ENCODE measurements at regions not wholly inside any gene's neighbourhood (a gene's known extent, or its start where the extent isn't known, plus 50 kb on each side); places are given as distances from the start of the nearest gene placed in this dataset.
"Not testable (repeated sequence)": the region's sequence is repeated elsewhere in the genome, so short reads cannot be mapped to it uniquely, and the experiment has no call there.

DNA sequence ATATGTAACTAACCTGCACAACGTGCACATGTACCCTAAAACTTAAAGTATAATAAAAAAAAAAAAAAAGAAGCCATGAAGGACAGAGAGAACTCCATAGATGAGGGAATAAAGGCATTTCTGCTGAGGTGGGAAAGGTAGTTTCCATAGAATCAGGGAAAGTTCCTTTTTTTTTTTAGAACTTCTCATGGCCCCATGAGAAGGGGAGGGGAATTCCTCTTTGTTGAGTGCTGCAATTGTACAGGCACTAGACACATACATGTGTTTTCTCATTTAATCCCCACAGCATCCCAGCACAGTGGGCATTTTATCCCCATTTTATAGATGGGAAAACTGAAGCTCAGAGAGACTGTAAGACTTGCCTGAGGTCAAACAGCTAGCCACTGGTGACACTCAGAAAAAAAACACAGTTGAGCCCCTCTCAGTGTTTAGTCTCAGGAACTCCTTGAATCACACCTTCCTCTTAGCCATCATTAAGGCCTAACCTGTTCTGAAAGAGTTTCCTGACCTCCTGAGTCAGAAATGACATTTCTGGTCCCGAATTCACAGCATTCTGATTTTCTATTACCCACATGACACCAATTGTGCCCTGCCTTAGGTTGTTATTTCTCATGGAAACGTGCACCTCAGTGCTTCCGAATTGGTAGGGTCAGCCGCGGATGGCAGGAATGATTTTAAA is 189.3 kb upstream of the G2E3 start:
- ATAC-seq (no peak), DNase-seq (no peak)
- Mint-ChIP-seq H3K27me3 (ENCODE audit: low read depth) (peaks cover 9% of the 10 kb centered on the region), H3K4me3 (no peak overlapping the region), H3K36me3 (ENCODE audit: insufficient read depth) (no peaks in the 10 kb centered on the region), H3K4me1 (ENCODE audit: low read depth) (no peaks in the 10 kb centered on the region), H3K9me3 (no peaks in the 10 kb centered on the region)

DNA sequence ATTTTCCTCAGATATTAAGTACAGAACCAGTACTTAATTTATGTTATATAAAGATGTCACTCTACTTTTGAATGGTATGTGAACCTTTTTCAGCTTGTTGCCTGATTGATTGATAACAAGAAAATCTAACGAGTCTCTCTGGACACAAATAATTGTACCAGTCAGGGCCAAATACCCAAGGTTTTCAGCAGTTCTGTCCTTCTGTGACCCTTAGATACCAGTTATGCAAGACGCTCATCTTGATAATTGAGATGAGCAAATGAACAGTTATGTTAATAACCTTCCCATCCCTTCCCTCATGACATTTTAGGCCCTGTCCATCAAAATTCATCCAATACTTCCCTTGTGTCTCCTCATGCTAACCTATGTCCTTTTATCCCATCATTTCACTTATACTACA is 185.9 kb upstream of the G2E3 start:
- no peak for DNase-seq
- no peaks in the 10 kb centered on the region for H3K4me1 Mint-ChIP-seq (ENCODE audit: low read depth)

DNA sequence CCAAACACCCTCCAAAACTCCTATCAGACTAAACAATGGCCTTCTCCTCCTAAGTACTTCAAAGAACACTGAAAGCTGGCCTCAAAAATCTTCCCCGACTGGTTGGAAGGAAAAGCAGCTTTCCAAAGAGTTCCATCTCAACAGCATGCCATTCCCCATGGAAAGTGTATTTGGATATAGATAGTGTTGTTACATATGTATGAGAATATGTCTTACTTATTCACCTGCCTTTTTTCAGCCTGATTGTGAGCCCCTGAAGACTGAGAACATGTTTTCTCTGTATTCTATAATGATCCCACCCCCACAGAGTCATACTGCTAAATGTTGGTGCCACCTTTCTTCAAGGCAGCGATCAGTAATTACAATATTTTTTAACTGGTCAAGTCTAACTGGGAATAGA is 185.4 kb upstream of the G2E3 start:
- DNase-seq, result no peak
- no peak for ATAC-seq
- Mint-ChIP-seq H3K27me3 (ENCODE audit: low read depth) (peaks cover 18% of the 10 kb centered on the region), H3K9me3 (no peaks in the 10 kb centered on the region), H3K4me1 (ENCODE audit: low read depth) (no peaks in the 10 kb centered on the region), H3K4me3 (no peak overlapping the region), H3K36me3 (ENCODE audit: insufficient read depth) (no peaks in the 10 kb centered on the region)

More for the DNA sequence above, 185.9 kb upstream of the G2E3 start:
- peaks cover 16% of the 10 kb centered on the region for H3K27me3 Mint-ChIP-seq (ENCODE audit: low read depth)
- ATAC-seq, result no peak
- H3K4me3 Mint-ChIP-seq, result no peak overlapping the region
- H3K36me3 Mint-ChIP-seq (ENCODE audit: insufficient read depth), result no peaks in the 10 kb centered on the region
- H3K9me3 Mint-ChIP-seq, result no peaks in the 10 kb centered on the region

- Mint-ChIP-seq H3K4me3 (no peak overlapping the region), H3K36me3 (ENCODE audit: insufficient read depth) (no peaks in the 10 kb centered on the region), H3K27me3 (ENCODE audit: low read depth) (peaks cover 21% of the 10 kb centered on the region), H3K9me3 (no peaks in the 10 kb centered on the region), H3K4me1 (ENCODE audit: low read depth) (no peaks in the 10 kb centered on the region)
- peak; percentile 38 for DNase-seq
- peak; percentile 71 to 80 for ATAC-seq
Measured at GRCh38 chr14:30375296-30375892, 183.6 kb upstream of the G2E3 start.

DNA sequence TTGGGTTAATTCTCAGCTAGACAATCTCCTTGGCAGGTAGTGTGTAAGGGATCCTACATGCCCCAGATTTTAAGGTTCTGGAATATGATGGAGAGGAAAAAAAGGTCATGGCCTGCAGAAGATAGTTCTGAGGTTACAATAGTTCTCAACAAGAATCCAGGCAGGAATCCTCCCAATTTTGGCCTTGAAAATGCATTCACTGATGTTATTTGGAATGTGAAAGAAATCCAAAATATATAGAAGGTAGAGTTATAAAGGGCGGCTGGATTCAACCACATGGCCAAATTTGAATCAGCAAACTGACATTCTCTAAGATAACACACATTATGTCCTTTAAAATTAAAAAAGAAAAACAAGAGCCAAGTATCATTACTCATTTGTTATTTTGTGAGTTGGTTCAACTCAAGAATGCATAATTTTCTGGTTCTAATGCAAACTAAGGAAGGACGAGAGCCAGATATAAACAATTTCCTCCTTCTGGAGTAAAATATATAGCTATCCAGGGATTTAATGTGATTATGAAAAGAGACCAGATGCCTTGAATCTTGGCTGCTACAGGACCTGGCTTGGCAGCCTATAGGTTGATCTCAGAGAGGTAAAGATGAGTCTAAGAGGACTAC is 177.0 kb upstream of the G2E3 start:
- no peaks in the 10 kb centered on the region for H3K4me1 Mint-ChIP-seq (ENCODE audit: low read depth)
- no peaks in the 10 kb centered on the region for H3K36me3 Mint-ChIP-seq (ENCODE audit: insufficient read depth)
- H3K9me3 Mint-ChIP-seq, result no peaks in the 10 kb centered on the region
- H3K4me3 Mint-ChIP-seq, result no peak overlapping the region
- ATAC-seq (no peak), DNase-seq (no peak)
- H3K27me3 Mint-ChIP-seq (ENCODE audit: low read depth), result peaks cover 20% of the 10 kb centered on the region

DNA sequence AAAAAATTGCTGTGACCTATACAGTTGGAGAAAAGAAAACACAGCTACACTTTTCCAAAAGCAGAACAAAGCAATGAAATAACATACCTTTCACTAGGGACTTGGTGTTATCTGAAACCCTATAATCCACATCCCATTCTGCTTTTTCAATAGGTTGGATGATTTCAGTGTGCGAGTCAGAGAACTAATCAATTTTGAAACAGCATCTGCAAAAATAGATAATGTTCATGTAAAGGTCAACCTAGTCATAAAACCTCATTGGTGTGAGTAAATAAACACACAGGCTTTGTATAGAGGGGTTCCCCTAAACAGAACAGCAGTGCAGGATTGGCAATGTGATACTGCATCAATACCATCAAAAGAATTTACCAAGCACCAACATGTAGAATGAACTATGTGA is 173.0 kb upstream of the G2E3 start:
- ATAC-seq (no peak), DNase-seq (no peak)
- Mint-ChIP-seq H3K36me3 (ENCODE audit: insufficient read depth) (no peaks in the 10 kb centered on the region), H3K27me3 (ENCODE audit: low read depth) (peaks cover 9% of the 10 kb centered on the region), H3K4me3 (no peak overlapping the region), H3K9me3 (no peaks in the 10 kb centered on the region), H3K4me1 (ENCODE audit: low read depth) (no peaks in the 10 kb centered on the region)

DNA sequence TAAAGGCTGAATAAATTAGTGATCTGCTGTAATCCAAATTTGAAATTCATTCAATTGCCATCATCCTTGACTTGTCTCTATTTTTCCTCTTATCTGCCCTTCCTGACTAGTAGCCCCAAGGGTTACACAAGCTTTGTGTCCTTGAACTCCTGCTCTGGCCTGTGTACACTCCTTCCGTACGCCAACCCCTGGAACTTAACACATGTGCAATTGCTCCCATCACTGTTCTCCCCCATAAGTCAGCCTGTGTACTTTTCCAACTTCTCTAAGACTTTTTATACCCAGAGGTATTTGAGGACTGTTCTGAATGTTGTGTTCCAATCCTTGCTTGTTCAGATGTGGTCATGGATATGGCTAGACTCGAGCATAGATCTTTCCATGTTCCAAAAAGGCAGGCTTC is 171.1 kb upstream of the G2E3 start:
- H3K9me3 Mint-ChIP-seq, result no peaks in the 10 kb centered on the region
- no peak for ATAC-seq
- DNase-seq, result no peak
- H3K4me3 Mint-ChIP-seq, result no peak overlapping the region
- no peaks in the 10 kb centered on the region for H3K36me3 Mint-ChIP-seq (ENCODE audit: insufficient read depth)
- no peaks in the 10 kb centered on the region for H3K4me1 Mint-ChIP-seq (ENCODE audit: low read depth)
- peaks cover 9% of the 10 kb centered on the region for H3K27me3 Mint-ChIP-seq (ENCODE audit: low read depth)

DNA sequence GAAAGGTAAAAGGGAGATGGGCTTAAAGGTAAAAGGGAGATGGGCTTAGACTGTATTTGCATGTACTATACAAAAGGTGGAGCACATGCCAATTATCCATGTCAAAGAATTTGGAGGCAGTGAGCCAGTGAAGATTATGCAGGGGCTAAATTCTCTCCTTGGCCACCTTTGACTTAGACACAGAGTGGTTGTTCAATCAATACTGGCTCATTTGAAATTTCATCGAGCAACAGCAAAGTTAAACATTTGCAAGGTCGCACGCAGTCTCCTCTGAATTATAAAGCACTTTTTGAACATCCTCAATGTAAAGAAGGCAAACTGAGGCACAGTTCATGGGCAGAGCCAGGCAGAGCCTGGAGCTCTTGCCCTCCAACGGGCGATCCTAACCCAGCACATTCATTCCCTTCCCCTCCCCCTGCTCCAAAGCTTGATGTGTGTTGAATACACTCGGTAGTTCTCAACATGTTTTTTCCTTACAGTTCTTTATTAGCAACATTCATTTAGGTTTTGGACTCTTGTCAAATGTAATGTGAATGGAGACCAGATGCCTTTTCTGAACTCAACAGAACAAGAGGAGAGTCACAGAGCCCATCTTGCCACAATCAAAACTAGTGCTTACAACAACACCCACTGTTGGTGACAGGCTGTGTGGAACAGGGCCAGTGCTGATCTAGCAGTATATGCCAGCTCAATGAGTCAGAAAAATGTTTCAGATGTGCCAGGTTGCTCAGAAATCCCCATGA is 169.7 kb upstream of the G2E3 start:
- Mint-ChIP-seq H3K9me3 (no peaks in the 10 kb centered on the region), H3K36me3 (ENCODE audit: insufficient read depth) (no peaks in the 10 kb centered on the region), H3K27me3 (ENCODE audit: low read depth) (peaks cover 2% of the 10 kb centered on the region), H3K4me1 (ENCODE audit: low read depth) (no peaks in the 10 kb centered on the region), H3K4me3 (no peak overlapping the region)
- DNase-seq (no peak), ATAC-seq (peak in 1 of 2 donors; percentile 23)

GRCh38 chr14:30389877-30390385 is 169.0 kb upstream of the G2E3 start:
- H3K4me1 Mint-ChIP-seq (ENCODE audit: low read depth), result no peaks in the 10 kb centered on the region
- no peaks in the 10 kb centered on the region for H3K9me3 Mint-ChIP-seq
- H3K36me3 Mint-ChIP-seq (ENCODE audit: insufficient read depth), result no peaks in the 10 kb centered on the region
- peaks cover 2% of the 10 kb centered on the region for H3K27me3 Mint-ChIP-seq (ENCODE audit: low read depth)
- H3K4me3 Mint-ChIP-seq, result no peak overlapping the region
- ATAC-seq (no peak), DNase-seq (no peak)

DNA sequence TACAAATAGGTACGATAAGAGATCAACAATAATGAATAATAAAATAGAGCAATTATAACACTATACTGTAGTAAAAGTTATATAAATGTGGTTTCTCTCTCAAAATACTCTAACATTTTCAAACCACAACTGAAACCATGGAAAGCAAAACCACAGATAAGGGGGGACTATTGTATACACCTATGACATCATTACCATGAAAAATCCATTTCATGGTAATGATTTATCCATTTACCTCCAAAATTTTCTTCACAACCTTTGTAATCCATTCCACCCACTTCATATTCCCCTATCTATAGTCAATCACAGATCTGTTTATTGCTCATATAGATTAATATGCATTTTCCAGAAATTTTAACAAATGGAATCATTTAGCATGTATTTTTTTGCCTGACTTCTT is 163.9 kb upstream of the G2E3 start:
- no peaks in the 10 kb centered on the region for H3K36me3 Mint-ChIP-seq (ENCODE audit: insufficient read depth)
- no peak overlapping the region for H3K4me3 Mint-ChIP-seq
- no peak for ATAC-seq
- H3K27me3 Mint-ChIP-seq (ENCODE audit: low read depth), result peaks cover 2% of the 10 kb centered on the region
- H3K9me3 Mint-ChIP-seq, result no peaks in the 10 kb centered on the region
- H3K4me1 Mint-ChIP-seq (ENCODE audit: low read depth), result no peaks in the 10 kb centered on the region
- no peak for DNase-seq

DNA sequence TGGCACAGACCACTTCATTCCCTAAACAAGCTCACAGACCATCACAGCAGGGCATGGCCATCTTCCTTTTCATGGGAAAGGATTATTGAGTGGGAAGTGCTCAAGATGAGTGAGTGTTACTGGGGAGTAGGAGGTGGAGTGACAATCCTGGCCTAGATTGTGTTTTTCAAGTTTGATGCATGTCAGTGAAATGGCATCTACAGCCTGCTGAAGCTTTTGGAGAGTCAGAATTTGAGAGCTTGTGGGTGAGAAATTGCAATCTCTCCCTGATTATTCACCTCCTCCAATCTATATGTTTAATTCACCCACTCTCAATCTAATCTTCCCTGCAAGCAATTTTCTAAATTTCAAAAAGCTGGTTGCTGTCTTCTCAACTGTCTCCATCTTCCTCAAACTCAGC is 156.1 kb upstream of the G2E3 start:
- Mint-ChIP-seq H3K36me3 (ENCODE audit: insufficient read depth) (no peaks in the 10 kb centered on the region), H3K9me3 (no peaks in the 10 kb centered on the region)

DNA sequence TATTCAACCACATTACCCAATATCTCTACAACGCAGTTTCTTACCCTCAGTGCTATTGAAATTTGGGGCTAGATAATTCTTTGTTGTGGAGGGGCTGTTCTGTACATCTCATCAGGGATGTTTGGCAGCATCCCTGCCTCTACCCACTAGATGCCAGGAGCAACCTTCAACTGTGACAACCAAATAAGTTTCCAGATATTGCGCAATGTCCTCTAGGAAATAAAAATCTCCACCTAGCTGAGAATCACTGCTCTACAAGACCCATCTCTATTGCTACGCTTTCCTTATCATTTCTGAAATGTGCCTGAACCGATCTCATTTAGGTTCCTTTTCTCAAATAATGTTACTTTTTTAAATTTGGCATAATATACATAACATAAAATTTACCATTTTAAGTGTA is 155.2 kb upstream of the G2E3 start:
- no peak for DNase-seq
- Mint-ChIP-seq H3K4me3 (no peak overlapping the region), H3K4me1 (ENCODE audit: low read depth) (no peaks in the 10 kb centered on the region), H3K27me3 (ENCODE audit: low read depth) (peaks cover 4% of the 10 kb centered on the region), H3K9me3 (no peaks in the 10 kb centered on the region), H3K36me3 (ENCODE audit: insufficient read depth) (no peaks in the 10 kb centered on the region)
- no peak for ATAC-seq

More for the DNA sequence above, 156.1 kb upstream of the G2E3 start:
- Mint-ChIP-seq H3K4me3 (no peak overlapping the region), H3K27me3 (ENCODE audit: low read depth) (peaks cover 4% of the 10 kb centered on the region), H3K4me1 (ENCODE audit: low read depth) (no peaks in the 10 kb centered on the region)
- DNase-seq (no peak), ATAC-seq (no peak)

DNA sequence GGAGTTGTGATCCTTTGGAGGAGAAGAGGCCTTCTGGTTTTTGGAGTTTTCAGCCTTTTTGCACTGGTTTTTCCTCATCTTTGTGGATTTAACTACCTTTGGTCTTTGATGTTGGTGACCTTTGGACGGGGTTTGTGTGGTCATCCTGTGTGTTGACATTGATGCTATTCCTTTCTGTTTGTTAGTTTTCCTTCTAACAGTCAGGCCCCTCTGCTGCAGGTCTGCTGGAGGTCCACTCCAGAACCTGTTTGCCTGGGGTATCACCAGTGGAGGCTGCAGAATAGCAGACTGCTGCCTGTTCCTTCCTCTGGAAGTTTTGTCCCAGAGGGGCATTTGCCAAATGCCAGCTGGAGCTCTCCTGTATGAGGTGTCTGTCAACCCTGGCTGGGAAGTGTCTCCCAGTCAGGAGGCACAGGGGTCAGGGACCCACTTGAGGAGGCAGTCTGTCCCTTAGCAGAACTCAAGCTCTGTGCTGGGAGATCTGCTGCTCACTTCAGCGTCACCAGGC is 149.4 kb upstream of the G2E3 start:
- DNase-seq, H3K9me3 Mint-ChIP-seq, ATAC-seq: not testable (repeated sequence)

DNA sequence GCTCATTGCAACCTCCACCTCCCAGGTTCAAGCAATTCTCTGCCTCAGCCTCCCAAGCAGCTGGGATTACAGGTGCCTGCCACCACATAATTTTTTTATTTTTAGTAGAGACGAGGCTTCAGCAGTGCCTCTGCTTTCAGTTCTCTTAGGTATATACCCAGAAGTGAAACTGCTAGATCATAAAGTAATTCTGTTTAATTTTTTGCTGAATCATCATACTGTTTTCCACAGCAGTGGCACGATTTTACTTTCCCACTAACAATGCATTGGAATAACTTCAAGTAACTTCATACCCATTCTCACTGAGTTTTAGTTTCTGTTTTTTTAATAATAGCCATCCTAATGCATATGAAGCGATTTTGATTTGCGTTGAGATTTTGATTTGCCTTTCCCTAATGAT is 148.0 kb upstream of the G2E3 start:
- no peaks in the 10 kb centered on the region for H3K36me3 Mint-ChIP-seq (ENCODE audit: insufficient read depth)
- no peak overlapping the region for H3K4me3 Mint-ChIP-seq
- ATAC-seq (no peak), DNase-seq (no peak)
- H3K9me3 Mint-ChIP-seq, result peaks cover 5% of the 10 kb centered on the region
- peaks cover 2% of the 10 kb centered on the region for H3K27me3 Mint-ChIP-seq (ENCODE audit: low read depth)
- no peaks in the 10 kb centered on the region for H3K4me1 Mint-ChIP-seq (ENCODE audit: low read depth)

More for the DNA sequence above, 149.4 kb upstream of the G2E3 start:
- not testable (repeated sequence) for H3K27me3 Mint-ChIP-seq (ENCODE audit: low read depth); H3K4me1 Mint-ChIP-seq (ENCODE audit: low read depth); H3K4me3 Mint-ChIP-seq; H3K36me3 Mint-ChIP-seq (ENCODE audit: insufficient read depth)

Data from activated T-cell treated with anti-CD3 and anti-CD28 coated beads, Interleukin-2, amount 50 U/mL, for 4 hours (primary cell).